GM23338 (cell line): ENCODE measurements at regions not wholly inside any gene's neighbourhood (a gene's known extent, or its start where the extent isn't known, plus 50 kb on each side); places are given as distances from the start of the nearest gene placed in this dataset.

ENCODE experiments used
- ATAC-seq: fragments of 200-7000 bp; cut with Tn5 transposase; 3 replicates; pipeline ENCODE4 v1.9.1; 2020
- DNase-seq: peaks from one replicate; pipeline ENCODE4 v3.0.0-alpha.2; 2015; ENCODE audit warnings: low spot score
- H2AFZ ChIP-seq: fragments of 200-600 bp; sonication (generic); 2 replicates; pipeline ENCODE4 v1.8.0; 2016; ENCODE audit warnings: antibody characterized with exemption, mild to moderate bottlenecking, moderate library complexity
- H3F3A ChIP-seq: fragments of 200-600 bp; sonication (generic); replicated peaks from 2 replicates; pipeline ENCODE4 v1.8.0; 2017; ENCODE audit warnings: antibody characterized with exemption, mixed run types, low read depth
- H3K27ac ChIP-seq: fragments of 200-600 bp; sonication (generic); 2 replicates; pipeline ENCODE4 v1.6.1; 2016; ENCODE audit warnings: low read depth
- H3K27me3 ChIP-seq: fragments of 200-600 bp; sonication (generic); 2 replicates; pipeline ENCODE4 v1.8.0; 2016; ENCODE audit warnings: mild to moderate bottlenecking, mixed run types, moderate library complexity; ENCODE audit not compliant: insufficient read depth
- H3K36me3 ChIP-seq: fragments of 200-600 bp; sonication (generic); 2 replicates; pipeline ENCODE4 v1.8.0; 2016; ENCODE audit warnings: mild to moderate bottlenecking; ENCODE audit not compliant: insufficient read depth
- H3K4me1 ChIP-seq: fragments of 200-600 bp; sonication (generic); 2 replicates; pipeline ENCODE4 v1.8.0; 2016; ENCODE audit warnings: mild to moderate bottlenecking, moderate library complexity; ENCODE audit not compliant: insufficient read depth
- H3K4me2 ChIP-seq: fragments of 200-600 bp; sonication (generic); 2 replicates; pipeline ENCODE4 v1.7.1; 2017; ENCODE audit warnings: mixed run types
- H3K4me3 ChIP-seq: fragments of 200-600 bp; sonication (generic); 2 replicates; pipeline ENCODE4 v1.6.1; 2016; ENCODE audit warnings: mixed run types
- H3K79me2 ChIP-seq: fragments of 200-600 bp; sonication (generic); replicated peaks from 2 replicates; pipeline ENCODE4 v1.8.0; 2017; ENCODE audit warnings: mild to moderate bottlenecking; ENCODE audit not compliant: insufficient read depth
- H3K9me2 ChIP-seq: fragments of 200-600 bp; sonication (generic); 2 replicates; pipeline ENCODE4 v1.8.0; 2017; ENCODE audit not compliant: insufficient read depth
- H4K20me1 ChIP-seq: fragments of 200-600 bp; sonication (generic); replicated peaks from 2 replicates; pipeline ENCODE4 v1.8.0; 2017; ENCODE audit warnings: mild to moderate bottlenecking; ENCODE audit not compliant: insufficient read depth
- H3K27ac Mint-ChIP-seq: 2 replicates; pipeline ENCODE4 v1.8.0; 2020; ENCODE audit warnings: inconsistent platforms, mild to moderate bottlenecking, moderate library complexity, mixed read lengths
- H3K27me3 Mint-ChIP-seq: 3 replicates; pipeline ENCODE4 v1.8.0; 2022; ENCODE audit warnings: low read depth, mild to moderate bottlenecking, moderate library complexity, mixed read lengths, inconsistent platforms; ENCODE audit not compliant: insufficient read depth, poor library complexity
- H3K36me3 Mint-ChIP-seq: 3 replicates; pipeline ENCODE4 v1.8.0; 2021; ENCODE audit warnings: low read depth, mild to moderate bottlenecking, inconsistent platforms, moderate library complexity, mixed read lengths
- H3K4me1 Mint-ChIP-seq: 3 replicates; pipeline ENCODE4 v1.8.0; 2020; ENCODE audit warnings: mild to moderate bottlenecking, inconsistent platforms, mixed read lengths
- H3K4me3 Mint-ChIP-seq: 3 replicates; pipeline ENCODE4 v1.8.0; 2021; ENCODE audit warnings: moderate library complexity, mild to moderate bottlenecking, inconsistent platforms, mixed read lengths
- H3K9me3 Mint-ChIP-seq: 3 replicates; pipeline ENCODE4 v1.8.0; 2020; ENCODE audit warnings: moderate library complexity, mild to moderate bottlenecking, inconsistent platforms, mixed read lengths
- CREB1 ChIP-seq: fragments of 250-450 bp; sonication (Bioruptor Pico); IDR thresholded peaks from 2 replicates; pipeline ENCODE4 v1.5.0; 2020; ENCODE audit warnings: low read depth, mild to moderate bottlenecking, moderate library complexity
- ETS1 ChIP-seq: IDR thresholded peaks from 2 replicates; pipeline ENCODE4 v1.6.1; 2016; ENCODE audit warnings: antibody characterized with exemption
- EZH2 ChIP-seq: fragments of 200-600 bp; sonication (generic); IDR thresholded peaks from one replicate; pipeline ENCODE4 v1.8.0; 2017; ENCODE audit warnings: antibody characterized with exemption, mild to moderate bottlenecking, low read depth; ENCODE audit not compliant: unreplicated experiment
- JUNB ChIP-seq: IDR thresholded peaks from one replicate; pipeline ENCODE4 v1.6.1; 2016; ENCODE audit warnings: antibody characterized with exemption; ENCODE audit not compliant: unreplicated experiment
- STAT1 ChIP-seq: IDR thresholded peaks from one replicate; pipeline ENCODE4 v1.6.1; 2016; ENCODE audit warnings: antibody characterized with exemption; ENCODE audit not compliant: unreplicated experiment
- ZNF114 ChIP-seq: fragments of 250-450 bp; sonication (Bioruptor Pico); IDR thresholded peaks from 2 replicates; pipeline ENCODE4 v1.5.0; 2020; ENCODE audit warnings: mild to moderate bottlenecking, moderate library complexity
- ZNF331 ChIP-seq: fragments of 250-450 bp; sonication (Bioruptor Pico); IDR thresholded peaks from 2 replicates; pipeline ENCODE4 v1.5.0; 2020; ENCODE audit warnings: low read depth, mild to moderate bottlenecking, moderate library complexity
- ZNF462 ChIP-seq: fragments of 250-450 bp; sonication (Bioruptor Pico); IDR thresholded peaks from 2 replicates; pipeline ENCODE4 v1.5.0; 2020; ENCODE audit warnings: mild to moderate bottlenecking, moderate library complexity

- 0 out of 2 replicates have a peak, but pooled peaks have one; percentile 40 for TF ChIP-seq CREB1 (CRISPR knock-in tag)
- TF ChIP-seq ZNF331 (CRISPR knock-in tag), result 0 out of 2 replicates have a peak, but pooled peaks have one; percentile 38
- no peak for TF ChIP-seq JUNB
- peak; percentile 97 for TF ChIP-seq ZNF114
- no peak for TF ChIP-seq ETS1
- no peaks in the 10 kb centered on the region for H3K27me3 ChIP-seq
- ATAC-seq (no peak; the same call in 2 of the 3 replicates), DNase-seq (no peak)
- peaks cover 46% of the 10 kb centered on the region for H3K4me1 ChIP-seq
- peak overlapping the region; percentile 67 for H3K4me2 ChIP-seq
- H3K79me2 ChIP-seq, result no peaks in the 10 kb centered on the region
- H3K27ac ChIP-seq, result no peak overlapping the region
- Mint-ChIP-seq H3K4me3 (no peak overlapping the region), H3K9me3 (peaks cover 12% of the 10 kb centered on the region; the same call in 1 of the 3 replicates), H3K36me3 (peaks cover 13% of the 10 kb centered on the region; the same call in 2 of the 3 replicates), H3K27me3 (peaks cover 7% of the 10 kb centered on the region), H3K27ac (0 out of 2 replicates have a peak overlapping the region, but pooled peaks have one; percentile 57), H3K4me1 (peaks cover 56% of the 10 kb centered on the region)
- H3K9me2 ChIP-seq, result 0 out of 2 replicates have a peak, but pooled peaks cover 6% of the 10 kb centered on the region
- H3F3A ChIP-seq, result 0 out of 2 replicates have a peak, but pooled peaks cover 2% of the 10 kb centered on the region
- H2AFZ ChIP-seq, result peak overlapping the region; percentile 83
- H3K4me3 ChIP-seq, result no peak overlapping the region
- H4K20me1 ChIP-seq, result no peaks in the 10 kb centered on the region
- H3K36me3 ChIP-seq, result no peaks in the 10 kb centered on the region
These were observed 526.4 kb downstream of the QKI start for GRCh38 chr6:163940705-163941623.

GRCh38 chr6:163937071-163937470 lies 522.6 kb downstream of the QKI start:
- Mint-ChIP-seq H3K36me3 (peaks cover 16% of the 10 kb centered on the region; the same call in 2 of the 3 replicates), H3K27me3 (peaks cover 3% of the 10 kb centered on the region), H3K4me1 (peaks cover 24% of the 10 kb centered on the region), H3K27ac (no peak overlapping the region), H3K4me3 (no peak overlapping the region), H3K9me3 (peaks cover 13% of the 10 kb centered on the region; the same call in 1 of the 3 replicates)
- H3K4me3 ChIP-seq, result no peak overlapping the region
- H3K4me1 ChIP-seq, result peaks cover 14% of the 10 kb centered on the region
- no peak overlapping the region for H3K27ac ChIP-seq
- no peaks in the 10 kb centered on the region for H3K79me2 ChIP-seq
- 0 out of 2 replicates have a peak, but pooled peaks cover 11% of the 10 kb centered on the region for H3K9me2 ChIP-seq
- TF ChIP-seq ZNF462 (CRISPR knock-in tag) (no peak), ZNF114 (no peak), EZH2 (no peak), STAT1 (no peak), ETS1 (no peak)
- ATAC-seq, result no peak
- no peak overlapping the region for H3K4me2 ChIP-seq
- DNase-seq, result no peak
- no peak overlapping the region for H2AFZ ChIP-seq
- H3F3A ChIP-seq, result no peaks in the 10 kb centered on the region
- no peaks in the 10 kb centered on the region for H3K27me3 ChIP-seq
- no peaks in the 10 kb centered on the region for H3K36me3 ChIP-seq
- H4K20me1 ChIP-seq, result no peaks in the 10 kb centered on the region
